Esophagus mucosa (tissue), 1 donor: ENCODE measurements at regions not wholly inside any gene's neighbourhood (a gene's known extent, or its start where the extent isn't known, plus 50 kb on each side); places are given as distances from the start of the nearest gene placed in this dataset.
"Not testable (repeated sequence)": the region's sequence is repeated elsewhere in the genome, so short reads cannot be mapped to it uniquely, and the experiment has no call there.

ENCODE experiments used
- ATAC-seq: fragments of 200-7000 bp; cut with Tn5 transposase; one replicate; pipeline ENCODE4 v1.9.1; 2020
- donor health status: DM: yes; HTN: yes; CAD: no.

- ATAC-seq = no peak
Measured at GRCh38 chr6:153526479-153526878, 395.4 kb upstream of the RGS17 start.

GRCh38 chr6:153525998-153526397 lies 394.9 kb upstream of the RGS17 start:
- ATAC-seq = no peak

GRCh38 chr6:153523390-153523789 lies 392.3 kb upstream of the RGS17 start:
- ATAC-seq = no peak

- peak; percentile 31 for ATAC-seq
Measured at GRCh38 chr6:153511896-153512496, 380.9 kb upstream of the RGS17 start.

GRCh38 chr6:153503810-153504209 lies 372.7 kb upstream of the RGS17 start:
- no peak for ATAC-seq

GRCh38 chr6:153493501-153493900 lies 362.4 kb upstream of the RGS17 start:
- ATAC-seq = no peak

GRCh38 chr6:153489479-153489878 lies 358.4 kb upstream of the RGS17 start:
- ATAC-seq = no peak

- no peak for ATAC-seq
Measured at GRCh38 chr6:153488267-153488666, 357.2 kb upstream of the RGS17 start.

GRCh38 chr6:153485072-153485471 lies 354.0 kb upstream of the RGS17 start:
- no peak for ATAC-seq

GRCh38 chr6:153484056-153484455 lies 353.0 kb upstream of the RGS17 start:
- no peak for ATAC-seq

- no peak for ATAC-seq
Measured at GRCh38 chr6:153476243-153476642, 345.2 kb upstream of the RGS17 start.

- no peak for ATAC-seq
Measured at GRCh38 chr6:153465050-153465449, 334.0 kb upstream of the RGS17 start.

GRCh38 chr6:153449279-153449678 lies 318.2 kb upstream of the RGS17 start:
- ATAC-seq = no peak

GRCh38 chr6:153442749-153443148 lies 311.7 kb upstream of the RGS17 start:
- not testable (repeated sequence) for ATAC-seq

GRCh38 chr6:153442096-153442495 lies 311.0 kb upstream of the RGS17 start:
- no peak for ATAC-seq

GRCh38 chr6:153437193-153437592 lies 306.1 kb upstream of the RGS17 start:
- no peak for ATAC-seq

- ATAC-seq = no peak
Measured at GRCh38 chr6:153436351-153436750, 305.3 kb upstream of the RGS17 start.

- ATAC-seq = no peak
Measured at GRCh38 chr6:153435787-153436186, 304.7 kb upstream of the RGS17 start.

GRCh38 chr6:153425536-153425935 lies 294.5 kb upstream of the RGS17 start:
- ATAC-seq = no peak

GRCh38 chr6:153424719-153425400 lies 293.8 kb upstream of the RGS17 start:
- no peak for ATAC-seq

GRCh38 chr6:153412519-153412918 lies 281.4 kb upstream of the RGS17 start:
- ATAC-seq = no peak

- no peak for ATAC-seq
Measured at GRCh38 chr6:153411070-153411648, 280.1 kb upstream of the RGS17 start.

- no peak for ATAC-seq
Measured at GRCh38 chr6:153405931-153406330, 274.8 kb upstream of the RGS17 start.

GRCh38 chr6:153401751-153402150 lies 270.7 kb upstream of the RGS17 start:
- no peak for ATAC-seq
